HG03108 (cell line): ENCODE measurements at regions not wholly inside any gene's neighbourhood (a gene's known extent, or its start where the extent isn't known, plus 50 kb on each side); places are given as distances from the start of the nearest gene placed in this dataset.

Source experiments
- ATAC-seq: cut with Tn5 transposase; IDR thresholded peaks from one replicate; pipeline ENCODE4 v1.9.1; 2021; ENCODE audit warnings: moderate library complexity; ENCODE audit not compliant: unreplicated experiment

GRCh38 chr4:147052361-147052760 is 106.7 kb upstream of the TTC29 start:
- no peak for ATAC-seq

GRCh38 chr4:147054228-147054872 is 108.7 kb upstream of the TTC29 start:
- no peak for ATAC-seq

GRCh38 chr4:147056940-147057610 is 111.4 kb upstream of the TTC29 start:
- ATAC-seq: no peak

GRCh38 chr4:147057611-147058190 is 112.0 kb upstream of the TTC29 start:
- ATAC-seq: no peak

GRCh38 chr4:147059064-147059731 is 113.5 kb upstream of the TTC29 start:
- no peak for ATAC-seq

GRCh38 chr4:147060151-147060931 is 114.7 kb upstream of the TTC29 start:
- ATAC-seq: no peak

GRCh38 chr4:147064856-147065255 is 119.2 kb upstream of the TTC29 start:
- no peak for ATAC-seq

GRCh38 chr4:147068564-147068963 is 122.9 kb upstream of the TTC29 start:
- no peak for ATAC-seq

GRCh38 chr4:147071209-147071740 is 125.6 kb upstream of the TTC29 start:
- no peak for ATAC-seq

- ATAC-seq: no peak
Measured at GRCh38 chr4:147076179-147076578, 130.5 kb upstream of the TTC29 start.

GRCh38 chr4:147076728-147077127 is 131.1 kb upstream of the TTC29 start:
- ATAC-seq: no peak

- no peak for ATAC-seq
Measured at GRCh38 chr4:147078362-147078761, 132.7 kb upstream of the TTC29 start.

- no peak for ATAC-seq
Measured at GRCh38 chr4:147078875-147079658, 133.4 kb upstream of the TTC29 start.

- no peak for ATAC-seq
Measured at GRCh38 chr4:147084861-147085260, 139.2 kb upstream of the TTC29 start.

GRCh38 chr4:147085781-147086180 is 140.1 kb upstream of the TTC29 start:
- no peak for ATAC-seq

GRCh38 chr4:147088146-147088545 is 142.5 kb upstream of the TTC29 start:
- ATAC-seq: no peak

- no peak for ATAC-seq
Measured at GRCh38 chr4:147090486-147090885, 144.8 kb upstream of the TTC29 start.

GRCh38 chr4:147093206-147093605 is 147.5 kb upstream of the TTC29 start:
- ATAC-seq: no peak

GRCh38 chr4:147094238-147094637 is 148.6 kb upstream of the TTC29 start:
- no peak for ATAC-seq
